MV-4-11 (cell line): ENCODE measurements at regions not wholly inside any gene's neighbourhood (a gene's known extent, or its start where the extent isn't known, plus 50 kb on each side); places are given as distances from the start of the nearest gene placed in this dataset.
A peak's percentile ranks its signal among the peaks of the same experiment; 100 is the strongest.

Experiments used
- DNase-seq: peaks from one replicate; lab custom pipeline; 2025; lab: John Stamatoyannopoulos, UW

GRCh38 chrY:12087325-12087724, 613.7 kb upstream of the USP9Y start:
- peak; percentile 59 for DNase-seq
